A549 (cell line): ENCODE measurements at regions not wholly inside any gene's neighbourhood (a gene's known extent, or its start where the extent isn't known, plus 50 kb on each side); places are given as distances from the start of the nearest gene placed in this dataset.

Experiments
- BCL3 ChIP-seq: fragments of >200 bp; sonication (Bioruptor Twin); formaldehyde crosslinking; IDR thresholded peaks from 3 replicates; pipeline ENCODE4 v1.6.1; 2016
- CEBPB ChIP-seq, 2 experiments: fragments of >200 bp in 1 of 2; sonication (Bioruptor Twin) in 1 of 2; formaldehyde crosslinking in 1 of 2; IDR thresholded peaks; 2 replicates each; pipeline ENCODE4 v1.6.1; 2012 to 2016
- CHD2 ChIP-seq: fragments of 150-350 bp; IDR thresholded peaks from 2 replicates; pipeline ENCODE4 v1.6.1; 2014; ENCODE audit warnings: low read length; ENCODE audit not compliant: partially characterized antibody
- E2F6 ChIP-seq: IDR thresholded peaks from 2 replicates; pipeline ENCODE4 v1.6.1; 2012; ENCODE audit warnings: low read depth, borderline replicate concordance
- EHF ChIP-seq: fragments of 250-450 bp; sonication (Bioruptor Pico); IDR thresholded peaks from 2 replicates; pipeline ENCODE4 v1.5.0; 2020; ENCODE audit warnings: mild to moderate bottlenecking
- ELK1 ChIP-seq: fragments of 150-350 bp; IDR thresholded peaks from 2 replicates; pipeline ENCODE4 v1.6.1; 2014; ENCODE audit warnings: low read depth, mild to moderate bottlenecking, low read length
- ESRRA ChIP-seq: fragments of 150-350 bp; IDR thresholded peaks from 2 replicates; pipeline ENCODE4 v1.6.1; 2014; ENCODE audit warnings: mild to moderate bottlenecking, low read length, borderline replicate concordance
- FOXS1 ChIP-seq: fragments of 250-450 bp; sonication (Bioruptor Pico); IDR thresholded peaks from 2 replicates; pipeline ENCODE4 v1.5.0; 2020; ENCODE audit warnings: mild to moderate bottlenecking, moderate library complexity
- GATA3 ChIP-seq: IDR thresholded peaks from 2 replicates; pipeline ENCODE4 v1.6.1; 2012; ENCODE audit warnings: borderline replicate concordance
- JUN ChIP-seq, 2 experiments: fragments of >200 bp; sonication (Bioruptor Twin); formaldehyde crosslinking; IDR thresholded peaks; 2 replicates in 1 of 2; 3 replicates in 1 of 2; pipeline ENCODE4 v1.6.1; 2016 to 2017
- KDM1A ChIP-seq: fragments of 200-600 bp; sonication (generic); IDR thresholded peaks from 2 replicates; pipeline ENCODE4 v1.6.1; 2016; ENCODE audit warnings: low read depth, mild to moderate bottlenecking
- MAFK ChIP-seq: fragments of 450-650 bp; IDR thresholded peaks from 2 replicates; pipeline ENCODE4 v1.6.1; 2014; ENCODE audit not compliant: partially characterized antibody
- MYC ChIP-seq: IDR thresholded peaks from 2 replicates; pipeline ENCODE4 v1.6.1; 2012; ENCODE audit warnings: mild to moderate bottlenecking, inconsistent platforms, low read length, improper control_type of control experiment, borderline replicate concordance
- PBX3 ChIP-seq: IDR thresholded peaks from 2 replicates; pipeline ENCODE4 v1.6.1; 2012
- RAD21 ChIP-seq, 2 experiments: fragments of >200 bp in 1 of 2; sonication (Bioruptor Twin) in 1 of 2; formaldehyde crosslinking in 1 of 2; IDR thresholded peaks in 1 of 2; conservative IDR thresholded peaks in 1 of 2; 2 replicates in 1 of 2; 3 replicates in 1 of 2; pipeline ENCODE4 v1.6.1; 2012 to 2018; ENCODE audit warnings: inconsistent platforms in 1 of 2
- REST ChIP-seq: fragments of 200-600 bp; sonication (generic); IDR thresholded peaks from 2 replicates; pipeline ENCODE4 v1.6.1; 2016; ENCODE audit warnings: antibody characterized with exemption, mild to moderate bottlenecking, moderate library complexity
- SREBF2 ChIP-seq: fragments of 450-650 bp; IDR thresholded peaks from 2 replicates; pipeline ENCODE4 v1.6.1; 2014; ENCODE audit warnings: mild to moderate bottlenecking, moderate library complexity
- TFCP2L1 ChIP-seq: fragments of 250-450 bp; sonication (Bioruptor Pico); IDR thresholded peaks from 2 replicates; pipeline ENCODE4 v1.5.0; 2021; ENCODE audit warnings: mild to moderate bottlenecking

GRCh38 chr9:91036826-91037510 is 235.3 kb downstream of the SYK start (continued):
- TF ChIP-seq REST (no peak), E2F6 (no peak), TFCP2L1 (no peak), SREBF2 (no peak), GATA3 (peak; percentile 91), FOXS1 (no peak), CEBPB (IDR thresholded peaks at IDR 0.05) (peak in 1 of 2 experiments; percentile 83; a peak in 2 of 4 replicates), ESRRA (no peak), EHF (CRISPR knock-in tag) (no peak), KDM1A (no peak), MAFK (no peak), RAD21 (conservative IDR thresholded peaks at IDR 0.05 in 1 of 2, IDR thresholded peaks at IDR 0.05 in 1 of 2) (peak; percentile 91 to 96), CHD2 (no peak), PBX3 (no peak), JUN (IDR thresholded peaks at IDR 0.05) (0 out of 5 replicates have a peak, but pooled peaks of 1 of the 2 experiments have one; percentile 33), BCL3 (0 out of 3 replicates have a peak, but pooled peaks have one; percentile 34), ELK1 (no peak), MYC (no peak)
- TF ChIP-seq, all 56 proteins: peak for 10
